ENCODE measurements at regions not wholly inside any gene's neighbourhood (a gene's known extent, or its start where the extent isn't known, plus 50 kb on each side); places are given as distances from the start of the nearest gene placed in this dataset.

GRCh38 chr2:139992711-139993345 is 1212.6 kb upstream of the NXPH2 start:
- POLR2A ChIA-PET: no interaction called here
- BruUV-seq (replicated peaks): no TSS peak
- H3K4me1 ChIP-seq (ENCODE audit: control insufficient read depth, insufficient read depth, low read length): no peaks in the 10 kb centered on the region
- H3K4me3 ChIP-seq (ENCODE audit: low read depth in 2 of 2, low read length in 2 of 2): no peak overlapping the region
- DNase-seq (ENCODE audit: low read depth, low spot score): no peak
- intact Hi-C loops (cut with micrococcal nuclease; ENCODE audit: unreplicated experiment) (no loop called here), in situ Hi-C loops (cut with HindIII; ENCODE audit: low pct_unique_long_range_greater_than_20kb, low sequenced_read_pairs) (no loop called here)
- no peak for ATAC-seq
- H3K27ac ChIP-seq (ENCODE audit: low read length): no peak overlapping the region
- TF ChIP-seq POLR2AphosphoS5 (IDR thresholded peaks at IDR 0.05; ENCODE audit: low read depth, low read length) (no peak), TCF7L2 (IDR thresholded peaks at IDR 0.05; ENCODE audit: low read depth, low read length) (no peak), REST (IDR thresholded peaks at IDR 0.05; ENCODE audit: insufficient read depth in 1 of 2, low read depth in 2 of 2, low read length in 1 of 2) (no peak), SIN3A (IDR thresholded peaks at IDR 0.05; ENCODE audit: borderline replicate concordance, insufficient read depth, low read depth, low read length) (no peak), CTCF (IDR thresholded peaks at IDR 0.05) (no peak)
- no peaks in the 10 kb centered on the region for H3K36me3 ChIP-seq (ENCODE audit: control insufficient read depth, insufficient read depth, low read length)
- CTCF ChIA-PET: no interaction called here
- H3K9me3 ChIP-seq (ENCODE audit: control insufficient read depth, insufficient read depth, low read depth, low read length): no peaks in the 10 kb centered on the region
- H3K27me3 ChIP-seq (ENCODE audit: control insufficient read depth, insufficient read depth, low read length): no peaks in the 10 kb centered on the region

- ChIA-PET CTCF (no interaction called here), POLR2A (interaction anchor here (0.6 kb wide), 1 partner anchor 21 kb away, joined by 3 read pairs; no protein-coding TSS in a partner anchor)
- Histone ChIP-seq H3K27ac (ENCODE audit: low read length) (no peak overlapping the region), H3K36me3 (ENCODE audit: control insufficient read depth, insufficient read depth, low read length) (no peaks in the 10 kb centered on the region), H3K9me3 (ENCODE audit: control insufficient read depth, insufficient read depth, low read depth, low read length) (no peaks in the 10 kb centered on the region), H3K4me3 (ENCODE audit: low read depth in 2 of 2, low read length in 2 of 2) (no peak overlapping the region), H3K4me1 (ENCODE audit: control insufficient read depth, insufficient read depth, low read length) (no peaks in the 10 kb centered on the region), H3K27me3 (ENCODE audit: control insufficient read depth, insufficient read depth, low read length) (no peaks in the 10 kb centered on the region)
- no peak for DNase-seq (ENCODE audit: low read depth, low spot score)
- BruUV-seq (replicated peaks): no TSS peak
- in situ Hi-C loops (cut with HindIII; ENCODE audit: low pct_unique_long_range_greater_than_20kb, low sequenced_read_pairs): no loop called here
- intact Hi-C loops (cut with micrococcal nuclease; ENCODE audit: unreplicated experiment): no loop called here
- ATAC-seq: no peak
- TF ChIP-seq SIN3A (IDR thresholded peaks at IDR 0.05; ENCODE audit: borderline replicate concordance, insufficient read depth, low read depth, low read length): no peak
- TF ChIP-seq CTCF (IDR thresholded peaks at IDR 0.05): no peak
- TF ChIP-seq TCF7L2 (IDR thresholded peaks at IDR 0.05; ENCODE audit: low read depth, low read length): no peak
- TF ChIP-seq POLR2AphosphoS5 (IDR thresholded peaks at IDR 0.05; ENCODE audit: low read depth, low read length): no peak
- TF ChIP-seq REST (IDR thresholded peaks at IDR 0.05; ENCODE audit: insufficient read depth in 1 of 2, low read depth in 2 of 2, low read length in 1 of 2): no peak
Observed at GRCh38 chr2:139992078-139992477, 1211.9 kb upstream of the NXPH2 start.
